ENCODE measurements at regions not wholly inside any gene's neighbourhood (a gene's known extent, or its start where the extent isn't known, plus 50 kb on each side); places are given as distances from the start of the nearest gene placed in this dataset.

- no CpG with 5 or more reads among the region's 1 CpG for WGBS (ENCODE audit: extremely low coverage, insufficient read length, low lambda C conversion rate)
- H3K27me3 ChIP-seq (ENCODE audit: insufficient read depth, low read length) = no peaks in the 10 kb centered on the region
- H3K9ac ChIP-seq (ENCODE audit: extremely low read depth, insufficient read length, low read length) = no peak overlapping the region
- no peaks in the 10 kb centered on the region for H3K9me3 ChIP-seq (ENCODE audit: control insufficient read depth, low read depth, low read length)
- TF ChIP-seq, protein P1, sequence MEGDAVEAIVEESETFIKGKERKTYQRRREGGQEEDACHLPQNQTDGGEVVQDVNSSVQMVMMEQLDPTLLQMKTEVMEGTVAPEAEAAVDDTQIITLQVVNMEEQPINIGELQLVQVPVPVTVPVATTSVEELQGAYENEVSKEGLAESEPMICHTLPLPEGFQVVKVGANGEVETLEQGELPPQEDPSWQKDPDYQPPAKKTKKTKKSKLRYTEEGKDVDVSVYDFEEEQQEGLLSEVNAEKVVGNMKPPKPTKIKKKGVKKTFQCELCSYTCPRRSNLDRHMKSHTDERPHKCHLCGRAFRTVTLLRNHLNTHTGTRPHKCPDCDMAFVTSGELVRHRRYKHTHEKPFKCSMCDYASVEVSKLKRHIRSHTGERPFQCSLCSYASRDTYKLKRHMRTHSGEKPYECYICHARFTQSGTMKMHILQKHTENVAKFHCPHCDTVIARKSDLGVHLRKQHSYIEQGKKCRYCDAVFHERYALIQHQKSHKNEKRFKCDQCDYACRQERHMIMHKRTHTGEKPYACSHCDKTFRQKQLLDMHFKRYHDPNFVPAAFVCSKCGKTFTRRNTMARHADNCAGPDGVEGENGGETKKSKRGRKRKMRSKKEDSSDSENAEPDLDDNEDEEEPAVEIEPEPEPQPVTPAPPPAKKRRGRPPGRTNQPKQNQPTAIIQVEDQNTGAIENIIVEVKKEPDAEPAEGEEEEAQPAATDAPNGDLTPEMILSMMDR (conservative IDR thresholded peaks at IDR 0.05) = no peak
- no peak overlapping the region for H4K8ac ChIP-seq (replicated peaks; ENCODE audit: insufficient read length, low read depth, low read length)
- no peak overlapping the region for H3K27ac ChIP-seq (ENCODE audit: insufficient read length, low read depth, low read length)
- Mint-ChIP-seq H3K27me3 (ENCODE audit: low read depth) (no peaks in the 10 kb centered on the region), H3K4me3 (peak overlapping the region in 1 of 2 experiments; percentile 26; a peak in 1 of 5 replicates), H3K36me3 (ENCODE audit: insufficient read depth in 1 of 3, low read depth in 3 of 3) (peaks cover 8 to 15% (median 13%) of the 10 kb centered on the region in 3 experiments), H3K4me1 (peaks cover 22 to 29% of the 10 kb centered on the region in 2 experiments), H3K27ac (peak overlapping the region in 2 of 3 experiments; percentile 65 to 84; a peak in 3 of 7 replicates), H3K9me3 (peaks cover 20 to 21% of the 10 kb centered on the region in 2 experiments)
- no peak overlapping the region for H3K14ac ChIP-seq (ENCODE audit: insufficient read depth, low read length)
- H4K5ac ChIP-seq (ENCODE audit: insufficient read length, low read depth, low read length) = no peak overlapping the region
- no peak overlapping the region for H3K18ac ChIP-seq (ENCODE audit: insufficient read length, low read depth, low read length)
- no peak overlapping the region for H2BK120ac ChIP-seq (ENCODE audit: low read depth, low read length, poor library complexity, severe bottlenecking)
- DNase-seq = peak; percentile 29
- H3K79me2 ChIP-seq (ENCODE audit: insufficient read depth, low read length) = no peaks in the 10 kb centered on the region
- H3T11ph ChIP-seq (ENCODE audit: low read length) = no peak overlapping the region
- H2AK5ac ChIP-seq (ENCODE audit: insufficient read length, low read length) = no peak overlapping the region
- no peak overlapping the region for H2AFZ ChIP-seq (ENCODE audit: low read length)
- H4K20me1 ChIP-seq (ENCODE audit: control insufficient read depth, insufficient read depth, insufficient read length) = no peaks in the 10 kb centered on the region
- no peak overlapping the region for H3K4ac ChIP-seq (ENCODE audit: low read depth, low read length)
- no peak overlapping the region for H3K23ac ChIP-seq (ENCODE audit: insufficient read length, low read depth, low read length)
- no peak overlapping the region for H2BK15ac ChIP-seq (ENCODE audit: low read depth, low read length)
- no peak overlapping the region for H2BK12ac ChIP-seq (ENCODE audit: insufficient read length, low read depth, low read length)
- H3K56ac ChIP-seq (ENCODE audit: insufficient read length, low read depth, low read length) = no peak overlapping the region
- H2BK20ac ChIP-seq (ENCODE audit: low read depth, low read length, poor library complexity, severe bottlenecking) = no peak overlapping the region
- no peak overlapping the region for H2BK5ac ChIP-seq (ENCODE audit: insufficient read length, low read length)
- peaks cover 4% of the 10 kb centered on the region; the same call in 1 of the 2 replicates for H3K4me1 ChIP-seq (ENCODE audit: insufficient read depth, low read length)
- no peak overlapping the region for H3K4me2 ChIP-seq (ENCODE audit: insufficient read depth, insufficient read length, low read length)
- H4K91ac ChIP-seq (ENCODE audit: insufficient read length, low read depth, low read length) = no peak overlapping the region
- H3K79me1 ChIP-seq (ENCODE audit: insufficient read depth, low read depth, low read length, poor library complexity, severe bottlenecking) = no peaks in the 10 kb centered on the region
- H3K23me2 ChIP-seq (ENCODE audit: insufficient read length, low read depth, low read length, poor library complexity, severe bottlenecking) = no peaks in the 10 kb centered on the region
Measured at GRCh38 chr14:30484976-30485375, 74.0 kb upstream of the G2E3 start.

Data from H9 (cell line).